ENCODE measurements at regions not wholly inside any gene's neighbourhood (a gene's known extent, or its start where the extent isn't known, plus 50 kb on each side); places are given as distances from the start of the nearest gene placed in this dataset.

GRCh38 chr6:62623846-62624532, 338.0 kb upstream of the KHDRBS2 start:
- Histone ChIP-seq H3K9me3 (replicated peaks; ENCODE audit: control insufficient read depth, insufficient read depth, low read length) (no peaks in the 10 kb centered on the region), H3K4me2 (ENCODE audit: insufficient read depth, low read length) (no peak overlapping the region), H4K20me1 (replicated peaks; ENCODE audit: control insufficient read depth, extremely low read depth, insufficient read depth, low read length) (no peaks in the 10 kb centered on the region), H3K79me2 (ENCODE audit: control insufficient read depth, insufficient read depth, low read length) (no peaks in the 10 kb centered on the region), H3K27me3 (ENCODE audit: control insufficient read depth in 2 of 2, insufficient read depth in 2 of 2, low read length in 2 of 2) (no peaks in the 10 kb centered on the region), H3K36me3 (ENCODE audit: control insufficient read depth in 2 of 2, extremely low read depth in 1 of 2, insufficient read depth in 2 of 2, low read length in 2 of 2) (no peaks in the 10 kb centered on the region), H3K4me1 (ENCODE audit: control insufficient read depth, extremely low read depth, insufficient read depth, low read length) (no peaks in the 10 kb centered on the region), H3K4me3 (replicated peaks in 1 of 3; ENCODE audit: insufficient read depth in 1 of 3, low read depth in 1 of 3, low read length in 3 of 3) (no peak overlapping the region), H3K27ac (ENCODE audit: insufficient read depth, low read depth, low read length) (no peak overlapping the region), H3K9ac (replicated peaks; ENCODE audit: extremely low read depth, insufficient read depth, low read length) (no peak overlapping the region), H3K9me1 (replicated peaks; ENCODE audit: control insufficient read depth, extremely low read depth, insufficient read depth, low read length) (no peaks in the 10 kb centered on the region), H2AFZ (ENCODE audit: low read depth, low read length) (no peak overlapping the region)
- intact Hi-C loops (cut with micrococcal nuclease): no loop called here
- dilution Hi-C loops (cut with MboI; ENCODE audit: extremely low pct_ligation_motif_present, low sequenced_read_pairs): no loop called here
- no peak for TF ChIP-seq MAX (IDR thresholded peaks at IDR 0.05; ENCODE audit: insufficient read depth, insufficient read length)
- TF ChIP-seq FOS (IDR thresholded peaks at IDR 0.05; ENCODE audit: borderline replicate concordance, insufficient read depth, low read length): no peak
- no peak for TF ChIP-seq EZH2 (IDR thresholded peaks at IDR 0.05; ENCODE audit: borderline replicate concordance, low read depth, low read length, severe bottlenecking)
- no peak for TF ChIP-seq GATA2 (IDR thresholded peaks at IDR 0.05; ENCODE audit: insufficient read depth, insufficient read length, low read depth, low read length)
- no peak for TF ChIP-seq POLR2AphosphoS5 (IDR thresholded peaks at IDR 0.05; ENCODE audit: insufficient read depth, low read depth, low read length)
- TF ChIP-seq MYC (IDR thresholded peaks at IDR 0.05; ENCODE audit: low read depth, low read length): no peak
- TF ChIP-seq CTCF (IDR thresholded peaks at IDR 0.05; ENCODE audit: extremely low read depth in 1 of 2, insufficient read depth in 1 of 2, low read depth in 1 of 2, low read length in 2 of 2): no peak
- TF ChIP-seq POLR2A (IDR thresholded peaks at IDR 0.05; ENCODE audit: low read depth, low read length): no peak
- TF ChIP-seq JUN (IDR thresholded peaks at IDR 0.05; ENCODE audit: borderline replicate concordance, insufficient read depth, insufficient read length, low read depth): no peak
- no peak for DNase-seq (ENCODE audit: low read depth, low spot score)
- ChIA-PET POLR2A (no interaction called here), CTCF (no interaction called here)
- FAIRE-seq: no peak
- no TSS peak for BruUV-seq (replicated peaks)
